WTC11 (cell line): ENCODE measurements at regions not wholly inside any gene's neighbourhood (a gene's known extent, or its start where the extent isn't known, plus 50 kb on each side); places are given as distances from the start of the nearest gene placed in this dataset.

Source experiments
- ATAC-seq: fragments of 200-7000 bp; cut with Tn5 transposase; 2 replicates; pipeline ENCODE4 v1.10.0; 2021; ENCODE audit warnings: mild to moderate bottlenecking, moderate library complexity
- CTCF ChIA-PET: fragments of 300-600 bp; sonication (Branson Sonifier 250); formaldehyde crosslinking; loops from one replicate; lab custom pipeline; 2021; ENCODE audit warnings: antibody characterized with exemption; lab: Charles Lee
- POLR2A ChIA-PET: fragments of 350-600 bp; sonication (Branson Sonifier 250); formaldehyde crosslinking; loops from one replicate; lab custom pipeline; 2021; ENCODE audit warnings: antibody characterized with exemption; lab: Charles Lee
- DNase-seq: peaks from one replicate; pipeline ENCODE4 v3.0.0; 2021; ENCODE audit warnings: low spot score
- H3K27ac Mint-ChIP-seq: 2 replicates; pipeline ENCODE4 v1.8.0; 2021; ENCODE audit warnings: mixed read lengths
- H3K27me3 Mint-ChIP-seq: 2 replicates; pipeline ENCODE4 v1.8.0; 2021; ENCODE audit warnings: low read depth, mild to moderate bottlenecking, moderate library complexity, mixed read lengths
- H3K36me3 Mint-ChIP-seq: 2 replicates; pipeline ENCODE4 v1.8.0; 2021; ENCODE audit warnings: mixed read lengths
- H3K4me1 Mint-ChIP-seq: 2 replicates; pipeline ENCODE4 v1.8.0; 2022; ENCODE audit warnings: mixed read lengths
- H3K4me3 Mint-ChIP-seq: 2 replicates; pipeline ENCODE4 v1.8.0; 2021; ENCODE audit warnings: mild to moderate bottlenecking, moderate library complexity, mixed read lengths
- H3K9me3 Mint-ChIP-seq: 2 replicates; pipeline ENCODE4 v1.8.0; 2021; ENCODE audit warnings: mixed read lengths
- CREB1 ChIP-seq: sonication (generic); formaldehyde crosslinking; IDR thresholded peaks from 2 replicates; pipeline ENCODE4 v1.8.0; 2023; ENCODE audit warnings: mild to moderate bottlenecking, missing genetic modification reagents
- FOXK1 ChIP-seq: sonication (generic); formaldehyde crosslinking; IDR thresholded peaks from 2 replicates; pipeline ENCODE4 v1.8.0; 2022; ENCODE audit warnings: mild to moderate bottlenecking, moderate library complexity, missing genetic modification reagents
- GABPB1 ChIP-seq: sonication (generic); formaldehyde crosslinking; IDR thresholded peaks from 2 replicates; pipeline ENCODE4 v1.8.1; 2023; ENCODE audit warnings: mild to moderate bottlenecking, missing genetic modification reagents
- GRHL2 ChIP-seq: fragments of 250-450 bp; sonication (Bioruptor Pico); IDR thresholded peaks from 2 replicates; pipeline ENCODE4 v1.8.0; 2022; ENCODE audit warnings: mild to moderate bottlenecking, moderate library complexity; ENCODE audit not compliant: insufficient replicate concordance, severe bottlenecking
- HMGA2 ChIP-seq: fragments of 250-450 bp; sonication (Bioruptor Pico); IDR thresholded peaks from 2 replicates; pipeline ENCODE4 v1.4.0; 2021; ENCODE audit warnings: mild to moderate bottlenecking, moderate library complexity
- MXD4 ChIP-seq: fragments of 250-450 bp; sonication (Bioruptor Pico); IDR thresholded peaks from 2 replicates; pipeline ENCODE4 v1.8.0; 2021; ENCODE audit warnings: mild to moderate bottlenecking, moderate library complexity, borderline replicate concordance
- NFATC4 ChIP-seq: fragments of 250-450 bp; sonication (Bioruptor Pico); IDR thresholded peaks from 2 replicates; pipeline ENCODE4 v1.9.0; 2021; ENCODE audit warnings: mild to moderate bottlenecking
- NFE2L1 ChIP-seq: sonication (generic); formaldehyde crosslinking; IDR thresholded peaks from 2 replicates; pipeline ENCODE4 v1.8.1; 2023; ENCODE audit warnings: missing genetic modification reagents
- NR3C1 ChIP-seq: sonication (generic); formaldehyde crosslinking; conservative IDR thresholded peaks from 2 replicates; pipeline ENCODE4 v1.8.1; 2023; ENCODE audit warnings: low read depth, mild to moderate bottlenecking, missing genetic modification reagents
- OVOL2 ChIP-seq: fragments of 250-450 bp; sonication (Bioruptor Pico); IDR thresholded peaks from 2 replicates; pipeline ENCODE4 v1.9.0; 2021; ENCODE audit warnings: mild to moderate bottlenecking, borderline replicate concordance
- SMAD3 ChIP-seq: sonication (generic); formaldehyde crosslinking; IDR thresholded peaks from 2 replicates; pipeline ENCODE4 v1.8.0; 2022; ENCODE audit warnings: missing genetic modification reagents, mild to moderate bottlenecking, borderline replicate concordance
- TEAD4 ChIP-seq: sonication (generic); formaldehyde crosslinking; IDR thresholded peaks from 2 replicates; pipeline ENCODE4 v1.8.0; 2022; ENCODE audit warnings: mild to moderate bottlenecking, missing genetic modification reagents
- ZNF121 ChIP-seq: sonication (generic); formaldehyde crosslinking; IDR thresholded peaks from 2 replicates; pipeline ENCODE4 v1.8.0; 2023; ENCODE audit warnings: missing genetic modification reagents
- ZNF232 ChIP-seq: sonication (generic); formaldehyde crosslinking; IDR thresholded peaks from 2 replicates; pipeline ENCODE4 v1.8.0; 2022; ENCODE audit warnings: mild to moderate bottlenecking, missing genetic modification reagents
- ZNF263 ChIP-seq: sonication (generic); formaldehyde crosslinking; IDR thresholded peaks from 2 replicates; pipeline ENCODE4 v1.8.1; 2022; ENCODE audit warnings: low read depth, mild to moderate bottlenecking, moderate library complexity, missing genetic modification reagents
- ZNF423 ChIP-seq: fragments of 250-450 bp; sonication (Bioruptor Pico); IDR thresholded peaks from 2 replicates; pipeline ENCODE4 v2.1.2; 2022; ENCODE audit warnings: mild to moderate bottlenecking, moderate library complexity
- TF ChIP-seq, protein P1 (sequence below): sonication (generic); formaldehyde crosslinking; IDR thresholded peaks from 2 replicates; pipeline ENCODE4 v1.8.0; 2022; ENCODE audit warnings: mild to moderate bottlenecking, missing genetic modification reagents
- TF ChIP-seq, protein P2 (sequence below): sonication (generic); formaldehyde crosslinking; IDR thresholded peaks from 2 replicates; pipeline ENCODE4 v1.8.1; 2023; ENCODE audit warnings: mild to moderate bottlenecking, moderate library complexity, missing genetic modification reagents
- TF ChIP-seq, protein P3 (sequence below): sonication (generic); formaldehyde crosslinking; IDR thresholded peaks from 2 replicates; pipeline ENCODE4 v1.8.1; 2023; ENCODE audit warnings: mild to moderate bottlenecking, missing genetic modification reagents, moderate library complexity
- TF ChIP-seq, protein P4 (sequence below): sonication (generic); formaldehyde crosslinking; IDR thresholded peaks from 2 replicates; pipeline ENCODE4 v1.8.0; 2023; ENCODE audit warnings: missing genetic modification reagents, mild to moderate bottlenecking, borderline replicate concordance
- TF ChIP-seq, protein P5 (sequence below): sonication (generic); formaldehyde crosslinking; conservative IDR thresholded peaks from 2 replicates; pipeline ENCODE4 v1.8.1; 2022; ENCODE audit warnings: mild to moderate bottlenecking, missing genetic modification reagents
- TF ChIP-seq, protein P6 (sequence below): sonication (generic); formaldehyde crosslinking; IDR thresholded peaks from 2 replicates; pipeline ENCODE4 v1.8.0; 2022; ENCODE audit warnings: mild to moderate bottlenecking, missing genetic modification reagents
- TF ChIP-seq, protein P7 (sequence below): sonication (generic); formaldehyde crosslinking; IDR thresholded peaks from 2 replicates; pipeline ENCODE4 v1.8.1; 2022; ENCODE audit warnings: low read depth, mild to moderate bottlenecking, moderate library complexity, missing genetic modification reagents, borderline replicate concordance
- TF ChIP-seq, protein P8 (sequence below): fragments of 250-450 bp; sonication (Bioruptor Pico); IDR thresholded peaks from 2 replicates; pipeline ENCODE4 v1.9.0; 2021; ENCODE audit warnings: mild to moderate bottlenecking

DNA sequence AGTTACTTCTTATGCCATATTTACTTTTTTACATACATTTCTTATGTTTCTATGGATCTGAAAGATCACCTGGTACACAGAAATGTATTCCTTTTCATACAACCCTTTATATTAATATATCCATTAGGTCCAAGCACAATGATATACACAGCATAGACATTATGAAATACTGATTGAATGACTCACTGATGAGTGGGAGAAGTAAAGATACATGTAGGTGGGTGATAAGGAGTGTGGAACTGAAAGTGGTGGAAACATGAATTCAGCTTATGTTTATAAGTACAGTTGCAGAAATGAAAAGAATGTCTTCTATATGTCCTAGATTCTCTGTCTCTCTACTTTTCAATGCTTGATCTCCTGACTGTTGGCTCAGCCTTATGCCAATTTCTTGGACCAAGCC is 87.9 kb downstream of the YIPF7 start:
- CTCF ChIA-PET: no interaction called here

DNA sequence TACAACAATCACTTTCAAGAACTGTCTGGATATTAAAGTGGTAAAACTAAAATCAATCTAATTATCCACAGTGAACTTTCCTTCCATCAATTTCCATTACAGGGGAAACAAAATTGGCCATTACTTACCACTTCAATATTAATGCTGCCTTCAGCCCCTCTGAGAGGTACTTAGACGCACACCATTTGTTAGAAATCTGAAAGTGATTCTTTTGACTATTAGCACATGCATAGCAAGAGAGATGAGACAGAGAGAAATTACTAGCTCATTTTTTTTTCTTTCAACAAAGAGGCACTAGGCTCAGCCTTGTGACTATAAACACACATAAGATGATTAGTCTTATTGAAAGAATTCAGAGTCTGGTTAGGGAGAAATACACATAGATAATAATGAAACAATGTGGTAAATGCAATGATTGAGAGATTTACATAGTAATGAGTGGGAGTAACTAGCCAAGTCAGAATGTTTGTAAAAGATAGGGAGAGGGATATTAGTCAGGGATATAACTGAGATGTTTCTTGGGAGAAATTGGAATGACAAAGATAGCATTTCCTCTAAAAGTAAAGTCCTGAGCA is 93.3 kb downstream of the YIPF7 start:
- Mint-ChIP-seq H3K4me1 (peaks cover 15% of the 10 kb centered on the region), H3K27ac (no peak overlapping the region), H3K36me3 (no peaks in the 10 kb centered on the region), H3K27me3 (no peaks in the 10 kb centered on the region), H3K9me3 (no peaks in the 10 kb centered on the region), H3K4me3 (no peak overlapping the region)
- ATAC-seq (no peak), DNase-seq (no peak)
- CTCF ChIA-PET: no interaction called here
- POLR2A ChIA-PET: no interaction called here
- TF ChIP-seq, protein P1, sequence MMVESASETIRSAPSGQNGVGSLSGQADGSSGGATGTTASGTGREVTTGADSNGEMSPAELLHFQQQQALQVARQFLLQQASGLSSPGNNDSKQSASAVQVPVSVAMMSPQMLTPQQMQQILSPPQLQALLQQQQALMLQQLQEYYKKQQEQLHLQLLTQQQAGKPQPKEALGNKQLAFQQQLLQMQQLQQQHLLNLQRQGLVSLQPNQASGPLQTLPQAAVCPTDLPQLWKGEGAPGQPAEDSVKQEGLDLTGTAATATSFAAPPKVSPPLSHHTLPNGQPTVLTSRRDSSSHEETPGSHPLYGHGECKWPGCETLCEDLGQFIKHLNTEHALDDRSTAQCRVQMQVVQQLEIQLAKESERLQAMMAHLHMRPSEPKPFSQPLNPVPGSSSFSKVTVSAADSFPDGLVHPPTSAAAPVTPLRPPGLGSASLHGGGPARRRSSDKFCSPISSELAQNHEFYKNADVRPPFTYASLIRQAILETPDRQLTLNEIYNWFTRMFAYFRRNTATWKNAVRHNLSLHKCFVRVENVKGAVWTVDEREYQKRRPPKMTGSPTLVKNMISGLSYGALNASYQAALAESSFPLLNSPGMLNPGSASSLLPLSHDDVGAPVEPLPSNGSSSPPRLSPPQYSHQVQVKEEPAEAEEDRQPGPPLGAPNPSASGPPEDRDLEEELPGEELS (CRISPR knock-in tag): no peak
- TF ChIP-seq, protein P2, sequence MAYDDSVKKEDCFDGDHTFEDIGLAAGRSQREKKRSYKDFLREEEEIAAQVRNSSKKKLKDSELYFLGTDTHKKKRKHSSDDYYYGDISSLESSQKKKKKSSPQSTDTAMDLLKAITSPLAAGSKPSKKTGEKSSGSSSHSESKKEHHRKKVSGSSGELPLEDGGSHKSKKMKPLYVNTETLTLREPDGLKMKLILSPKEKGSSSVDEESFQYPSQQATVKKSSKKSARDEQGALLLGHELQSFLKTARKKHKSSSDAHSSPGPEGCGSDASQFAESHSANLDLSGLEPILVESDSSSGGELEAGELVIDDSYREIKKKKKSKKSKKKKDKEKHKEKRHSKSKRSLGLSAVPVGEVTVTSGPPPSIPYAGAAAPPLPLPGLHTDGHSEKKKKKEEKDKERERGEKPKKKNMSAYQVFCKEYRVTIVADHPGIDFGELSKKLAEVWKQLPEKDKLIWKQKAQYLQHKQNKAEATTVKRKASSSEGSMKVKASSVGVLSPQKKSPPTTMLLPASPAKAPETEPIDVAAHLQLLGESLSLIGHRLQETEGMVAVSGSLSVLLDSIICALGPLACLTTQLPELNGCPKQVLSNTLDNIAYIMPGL: no peak
- TF ChIP-seq, protein P3, sequence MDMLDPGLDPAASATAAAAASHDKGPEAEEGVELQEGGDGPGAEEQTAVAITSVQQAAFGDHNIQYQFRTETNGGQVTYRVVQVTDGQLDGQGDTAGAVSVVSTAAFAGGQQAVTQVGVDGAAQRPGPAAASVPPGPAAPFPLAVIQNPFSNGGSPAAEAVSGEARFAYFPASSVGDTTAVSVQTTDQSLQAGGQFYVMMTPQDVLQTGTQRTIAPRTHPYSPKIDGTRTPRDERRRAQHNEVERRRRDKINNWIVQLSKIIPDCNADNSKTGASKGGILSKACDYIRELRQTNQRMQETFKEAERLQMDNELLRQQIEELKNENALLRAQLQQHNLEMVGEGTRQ (CRISPR knock-in tag): no peak
- TF ChIP-seq FOXK1 (CRISPR knock-in tag) (no peak), SMAD3 (no peak), ZNF232 (CRISPR knock-in tag) (no peak)

More for the DNA sequence above, 87.9 kb downstream of the YIPF7 start:
- H3K27me3 Mint-ChIP-seq: no peaks in the 10 kb centered on the region
- ATAC-seq: no peak
- no peaks in the 10 kb centered on the region for H3K4me1 Mint-ChIP-seq
- POLR2A ChIA-PET: no interaction called here
- no peaks in the 10 kb centered on the region for H3K36me3 Mint-ChIP-seq
- H3K27ac Mint-ChIP-seq: no peak overlapping the region
- H3K4me3 Mint-ChIP-seq: no peak overlapping the region
- peaks cover 21% of the 10 kb centered on the region for H3K9me3 Mint-ChIP-seq
- DNase-seq: no peak
- TF ChIP-seq NFATC4 (CRISPR knock-in tag) (no peak), TEAD4 (CRISPR knock-in tag) (no peak), GABPB1 (no peak), CREB1 (no peak), NR3C1 (CRISPR knock-in tag) (no peak), OVOL2 (CRISPR knock-in tag) (no peak), ZNF423 (CRISPR knock-in tag) (no peak), GRHL2 (no peak), ZNF121 (no peak), MXD4 (CRISPR knock-in tag) (no peak), ZNF263 (CRISPR knock-in tag) (no peak), NFE2L1 (CRISPR knock-in tag) (no peak), HMGA2 (CRISPR knock-in tag) (no peak)
- TF ChIP-seq, protein P4, sequence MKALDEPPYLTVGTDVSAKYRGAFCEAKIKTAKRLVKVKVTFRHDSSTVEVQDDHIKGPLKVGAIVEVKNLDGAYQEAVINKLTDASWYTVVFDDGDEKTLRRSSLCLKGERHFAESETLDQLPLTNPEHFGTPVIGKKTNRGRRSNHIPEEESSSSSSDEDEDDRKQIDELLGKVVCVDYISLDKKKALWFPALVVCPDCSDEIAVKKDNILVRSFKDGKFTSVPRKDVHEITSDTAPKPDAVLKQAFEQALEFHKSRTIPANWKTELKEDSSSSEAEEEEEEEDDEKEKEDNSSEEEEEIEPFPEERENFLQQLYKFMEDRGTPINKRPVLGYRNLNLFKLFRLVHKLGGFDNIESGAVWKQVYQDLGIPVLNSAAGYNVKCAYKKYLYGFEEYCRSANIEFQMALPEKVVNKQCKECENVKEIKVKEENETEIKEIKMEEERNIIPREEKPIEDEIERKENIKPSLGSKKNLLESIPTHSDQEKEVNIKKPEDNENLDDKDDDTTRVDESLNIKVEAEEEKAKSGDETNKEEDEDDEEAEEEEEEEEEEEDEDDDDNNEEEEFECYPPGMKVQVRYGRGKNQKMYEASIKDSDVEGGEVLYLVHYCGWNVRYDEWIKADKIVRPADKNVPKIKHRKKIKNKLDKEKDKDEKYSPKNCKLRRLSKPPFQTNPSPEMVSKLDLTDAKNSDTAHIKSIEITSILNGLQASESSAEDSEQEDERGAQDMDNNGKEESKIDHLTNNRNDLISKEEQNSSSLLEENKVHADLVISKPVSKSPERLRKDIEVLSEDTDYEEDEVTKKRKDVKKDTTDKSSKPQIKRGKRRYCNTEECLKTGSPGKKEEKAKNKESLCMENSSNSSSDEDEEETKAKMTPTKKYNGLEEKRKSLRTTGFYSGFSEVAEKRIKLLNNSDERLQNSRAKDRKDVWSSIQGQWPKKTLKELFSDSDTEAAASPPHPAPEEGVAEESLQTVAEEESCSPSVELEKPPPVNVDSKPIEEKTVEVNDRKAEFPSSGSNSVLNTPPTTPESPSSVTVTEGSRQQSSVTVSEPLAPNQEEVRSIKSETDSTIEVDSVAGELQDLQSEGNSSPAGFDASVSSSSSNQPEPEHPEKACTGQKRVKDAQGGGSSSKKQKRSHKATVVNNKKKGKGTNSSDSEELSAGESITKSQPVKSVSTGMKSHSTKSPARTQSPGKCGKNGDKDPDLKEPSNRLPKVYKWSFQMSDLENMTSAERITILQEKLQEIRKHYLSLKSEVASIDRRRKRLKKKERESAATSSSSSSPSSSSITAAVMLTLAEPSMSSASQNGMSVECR (CRISPR knock-in tag): no peak
- TF ChIP-seq, protein P5, sequence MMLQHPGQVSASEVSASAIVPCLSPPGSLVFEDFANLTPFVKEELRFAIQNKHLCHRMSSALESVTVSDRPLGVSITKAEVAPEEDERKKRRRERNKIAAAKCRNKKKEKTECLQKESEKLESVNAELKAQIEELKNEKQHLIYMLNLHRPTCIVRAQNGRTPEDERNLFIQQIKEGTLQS (CRISPR knock-in tag): no peak
- TF ChIP-seq, protein P6, sequence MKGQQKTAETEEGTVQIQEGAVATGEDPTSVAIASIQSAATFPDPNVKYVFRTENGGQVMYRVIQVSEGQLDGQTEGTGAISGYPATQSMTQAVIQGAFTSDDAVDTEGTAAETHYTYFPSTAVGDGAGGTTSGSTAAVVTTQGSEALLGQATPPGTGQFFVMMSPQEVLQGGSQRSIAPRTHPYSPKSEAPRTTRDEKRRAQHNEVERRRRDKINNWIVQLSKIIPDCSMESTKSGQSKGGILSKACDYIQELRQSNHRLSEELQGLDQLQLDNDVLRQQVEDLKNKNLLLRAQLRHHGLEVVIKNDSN: no peak
- TF ChIP-seq, protein P7, sequence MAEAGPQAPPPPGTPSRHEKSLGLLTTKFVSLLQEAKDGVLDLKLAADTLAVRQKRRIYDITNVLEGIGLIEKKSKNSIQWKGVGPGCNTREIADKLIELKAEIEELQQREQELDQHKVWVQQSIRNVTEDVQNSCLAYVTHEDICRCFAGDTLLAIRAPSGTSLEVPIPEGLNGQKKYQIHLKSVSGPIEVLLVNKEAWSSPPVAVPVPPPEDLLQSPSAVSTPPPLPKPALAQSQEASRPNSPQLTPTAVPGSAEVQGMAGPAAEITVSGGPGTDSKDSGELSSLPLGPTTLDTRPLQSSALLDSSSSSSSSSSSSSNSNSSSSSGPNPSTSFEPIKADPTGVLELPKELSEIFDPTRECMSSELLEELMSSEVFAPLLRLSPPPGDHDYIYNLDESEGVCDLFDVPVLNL (CRISPR knock-in tag): no peak
- TF ChIP-seq, protein P8, sequence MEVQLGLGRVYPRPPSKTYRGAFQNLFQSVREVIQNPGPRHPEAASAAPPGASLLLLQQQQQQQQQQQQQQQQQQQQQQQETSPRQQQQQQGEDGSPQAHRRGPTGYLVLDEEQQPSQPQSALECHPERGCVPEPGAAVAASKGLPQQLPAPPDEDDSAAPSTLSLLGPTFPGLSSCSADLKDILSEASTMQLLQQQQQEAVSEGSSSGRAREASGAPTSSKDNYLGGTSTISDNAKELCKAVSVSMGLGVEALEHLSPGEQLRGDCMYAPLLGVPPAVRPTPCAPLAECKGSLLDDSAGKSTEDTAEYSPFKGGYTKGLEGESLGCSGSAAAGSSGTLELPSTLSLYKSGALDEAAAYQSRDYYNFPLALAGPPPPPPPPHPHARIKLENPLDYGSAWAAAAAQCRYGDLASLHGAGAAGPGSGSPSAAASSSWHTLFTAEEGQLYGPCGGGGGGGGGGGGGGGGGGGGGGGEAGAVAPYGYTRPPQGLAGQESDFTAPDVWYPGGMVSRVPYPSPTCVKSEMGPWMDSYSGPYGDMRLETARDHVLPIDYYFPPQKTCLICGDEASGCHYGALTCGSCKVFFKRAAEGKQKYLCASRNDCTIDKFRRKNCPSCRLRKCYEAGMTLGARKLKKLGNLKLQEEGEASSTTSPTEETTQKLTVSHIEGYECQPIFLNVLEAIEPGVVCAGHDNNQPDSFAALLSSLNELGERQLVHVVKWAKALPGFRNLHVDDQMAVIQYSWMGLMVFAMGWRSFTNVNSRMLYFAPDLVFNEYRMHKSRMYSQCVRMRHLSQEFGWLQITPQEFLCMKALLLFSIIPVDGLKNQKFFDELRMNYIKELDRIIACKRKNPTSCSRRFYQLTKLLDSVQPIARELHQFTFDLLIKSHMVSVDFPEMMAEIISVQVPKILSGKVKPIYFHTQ (CRISPR knock-in tag): no peak
